IMR-90 (cell line): ENCODE measurements at regions not wholly inside any gene's neighbourhood (a gene's known extent, or its start where the extent isn't known, plus 50 kb on each side); places are given as distances from the start of the nearest gene placed in this dataset.

Experiments
- CEBPB ChIP-seq: IDR thresholded peaks from 2 replicates; pipeline ENCODE4 v1.6.1; 2012; ENCODE audit warnings: low read depth, low read length, improper control_type of control experiment
- CHD1 ChIP-seq: IDR thresholded peaks from 2 replicates; pipeline ENCODE4 v1.6.1; 2012; ENCODE audit warnings: low read depth, low read length, improper control_type of control experiment
- CTCF ChIP-seq: conservative IDR thresholded peaks from 2 replicates; pipeline ENCODE4 v1.5.1; 2012; ENCODE audit warnings: mild to moderate bottlenecking, low read depth, low read length, improper control_type of control experiment
- ELK1 ChIP-seq: fragments of 150-350 bp; IDR thresholded peaks from 2 replicates; pipeline ENCODE4 v1.6.1; 2016; ENCODE audit warnings: low read depth, mild to moderate bottlenecking, low read length, moderate library complexity, borderline replicate concordance
- FOS ChIP-seq: fragments of 150-350 bp; IDR thresholded peaks from 2 replicates; pipeline ENCODE4 v1.6.1; 2016; ENCODE audit warnings: low read depth, low read length
- MAFK ChIP-seq: IDR thresholded peaks from 2 replicates; pipeline ENCODE4 v1.6.1; 2012; ENCODE audit warnings: low read depth, low read length, improper control_type of control experiment
- MXI1 ChIP-seq: IDR thresholded peaks from 2 replicates; pipeline ENCODE4 v1.6.1; 2012; ENCODE audit warnings: low read depth, mild to moderate bottlenecking, low read length, moderate library complexity, borderline replicate concordance
- POLR2A ChIP-seq: IDR thresholded peaks from 2 replicates; pipeline ENCODE4 v1.6.1; 2012; ENCODE audit warnings: mild to moderate bottlenecking, low read depth, low read length
- RAD21 ChIP-seq: IDR thresholded peaks from 2 replicates; pipeline ENCODE4 v1.6.1; 2012; ENCODE audit warnings: low read length, improper control_type of control experiment
- RFX5 ChIP-seq: IDR thresholded peaks from 2 replicates; pipeline ENCODE4 v1.8.0; 2012; ENCODE audit warnings: low read depth, mild to moderate bottlenecking, low read length, moderate library complexity
- SMC3 ChIP-seq: fragments of 150-350 bp; IDR thresholded peaks from 2 replicates; pipeline ENCODE4 v1.6.1; 2016; ENCODE audit warnings: low read depth, mild to moderate bottlenecking, antibody characterized with exemption, low read length, moderate library complexity
- USF2 ChIP-seq: fragments of 150-350 bp; IDR thresholded peaks from 2 replicates; pipeline ENCODE4 v1.6.1; 2017; ENCODE audit warnings: mild to moderate bottlenecking, antibody characterized with exemption, low read length, low read depth

GRCh38 chr20:9903048-9903655 lies 64.3 kb upstream of the PAK5 start:
- TF ChIP-seq CTCF (peak; percentile 27; the same call in 1 of the 2 replicates), CEBPB (no peak), POLR2A (no peak), USF2 (no peak), MXI1 (no peak), RAD21 (no peak), ELK1 (no peak), SMC3 (no peak), CHD1 (no peak), RFX5 (no peak), FOS (no peak), MAFK (no peak)
